SU-DHL-6 (cell line): ENCODE measurements at regions not wholly inside any gene's neighbourhood (a gene's known extent, or its start where the extent isn't known, plus 50 kb on each side); places are given as distances from the start of the nearest gene placed in this dataset.

Experiments
- H2AFZ ChIP-seq: fragments of 200-600 bp; sonication (generic); 2 replicates; pipeline ENCODE4 v1.6.1; 2014; ENCODE audit warnings: low read depth, mild to moderate bottlenecking, moderate library complexity, mixed read lengths, antibody characterized with exemption, low read length; ENCODE audit not compliant: severe bottlenecking
- H3F3A ChIP-seq: fragments of 200-600 bp; shearing (Covaris generic); 2 replicates; pipeline ENCODE4 v1.6.0; 2016; ENCODE audit warnings: antibody characterized with exemption, mild to moderate bottlenecking; ENCODE audit not compliant: insufficient read depth
- H3K27ac ChIP-seq: fragments of 200-600 bp; sonication (generic); 2 replicates; pipeline ENCODE4 v1.5.1; 2016; ENCODE audit warnings: low read depth, mild to moderate bottlenecking, low read length, moderate library complexity, mixed read lengths
- H3K27me3 ChIP-seq: fragments of 200-600 bp; sonication (generic), shearing (Covaris generic); 2 replicates; pipeline ENCODE4 v1.6.0; 2014; ENCODE audit warnings: mild to moderate bottlenecking, low read length
- H3K36me3 ChIP-seq: fragments of 200-600 bp; sonication (generic); 2 replicates; pipeline ENCODE4 v1.6.1; 2014; ENCODE audit warnings: mild to moderate bottlenecking, low read length, mixed read lengths
- H3K4me2 ChIP-seq: fragments of 300-600, 200-600 bp; shearing (Covaris generic), sonication (generic); 2 replicates; pipeline ENCODE4 v1.6.0; 2014; ENCODE audit warnings: low read length, low read depth, mild to moderate bottlenecking; ENCODE audit not compliant: poor library complexity, severe bottlenecking
- H3K4me3 ChIP-seq: fragments of 200-600 bp; sonication (generic); 2 replicates; pipeline ENCODE4 v1.5.1; 2014; ENCODE audit warnings: antibody characterized with exemption, low read length, mild to moderate bottlenecking, mixed read lengths; ENCODE audit not compliant: insufficient read depth, poor library complexity, severe bottlenecking
- H3K79me2 ChIP-seq: fragments of 200-600 bp; sonication (generic); 2 replicates; pipeline ENCODE4 v1.6.1; 2014; ENCODE audit warnings: mild to moderate bottlenecking, low read length, moderate library complexity; ENCODE audit not compliant: insufficient read depth
- H3K9ac ChIP-seq: fragments of 200-600 bp; sonication (generic); 2 replicates; pipeline ENCODE4 v1.7.0; 2014; ENCODE audit warnings: mild to moderate bottlenecking, low read length
- H3K9me2 ChIP-seq: fragments of 200-600 bp; sonication (generic); replicated peaks from 2 replicates; pipeline ENCODE4 v1.6.1; 2014; ENCODE audit warnings: low read length; ENCODE audit not compliant: insufficient read depth
- H3K9me3 ChIP-seq: fragments of 200-600 bp; sonication (generic); 2 replicates; pipeline ENCODE4 v1.6.1; 2014; ENCODE audit warnings: low read length, mixed read lengths; ENCODE audit not compliant: insufficient read depth
- H4K20me1 ChIP-seq: fragments of 200-600 bp; sonication (generic); 2 replicates; pipeline ENCODE4 v1.6.1; 2014; ENCODE audit warnings: low read depth, mild to moderate bottlenecking, antibody characterized with exemption, low read length, moderate library complexity, mixed read lengths
- CTCF ChIP-seq: fragments of 200-600 bp; sonication (generic); IDR thresholded peaks from one replicate; pipeline ENCODE4 v1.5.1; 2017; ENCODE audit warnings: antibody characterized with exemption, mild to moderate bottlenecking, low read length, moderate library complexity; ENCODE audit not compliant: insufficient read depth, poor library complexity, severe bottlenecking
- EZH2phosphoT487 ChIP-seq: fragments of 200-600 bp; sonication (generic), shearing (Covaris generic); conservative IDR thresholded peaks from 2 replicates; pipeline ENCODE4 v1.6.1; 2018; ENCODE audit warnings: mild to moderate bottlenecking, antibody characterized with exemption, low read length, moderate library complexity, mixed read lengths

- no peaks in the 10 kb centered on the region for H3K9me3 ChIP-seq
- no peak overlapping the region for H3K9ac ChIP-seq
- no peaks in the 10 kb centered on the region for H3K27me3 ChIP-seq
- no peaks in the 10 kb centered on the region for H3K9me2 ChIP-seq
- H3K4me3 ChIP-seq = no peak overlapping the region
- no peaks in the 10 kb centered on the region for H4K20me1 ChIP-seq
- H3K36me3 ChIP-seq = no peaks in the 10 kb centered on the region
- H2AFZ ChIP-seq = no peak overlapping the region
- H3K27ac ChIP-seq = no peak overlapping the region
- H3K79me2 ChIP-seq = no peaks in the 10 kb centered on the region
- no peak overlapping the region for H3K4me2 ChIP-seq
- TF ChIP-seq EZH2phosphoT487 (no peak), CTCF (no peak)
- no peaks in the 10 kb centered on the region for H3F3A ChIP-seq
These were observed 66.8 kb downstream of the CPN2 start for GRCh38 chr3:194284351-194284750.

- no peak overlapping the region for H3K4me3 ChIP-seq
- H3K79me2 ChIP-seq = no peaks in the 10 kb centered on the region
- no peak overlapping the region for H3K27ac ChIP-seq
- H3K4me2 ChIP-seq = no peak overlapping the region
- no peaks in the 10 kb centered on the region for H3K9me3 ChIP-seq
- H3K9ac ChIP-seq = no peak overlapping the region
- H2AFZ ChIP-seq = no peak overlapping the region
- no peaks in the 10 kb centered on the region for H3K36me3 ChIP-seq
- no peaks in the 10 kb centered on the region for H3K9me2 ChIP-seq
- H3K27me3 ChIP-seq = no peaks in the 10 kb centered on the region
- H4K20me1 ChIP-seq = no peaks in the 10 kb centered on the region
- TF ChIP-seq CTCF (no peak), EZH2phosphoT487 (no peak)
- no peaks in the 10 kb centered on the region for H3F3A ChIP-seq
These were observed 65.9 kb downstream of the CPN2 start for GRCh38 chr3:194285024-194285849.

GRCh38 chr3:194285850-194286197, 65.3 kb downstream of the CPN2 start:
- no peaks in the 10 kb centered on the region for H3K9me3 ChIP-seq
- no peak overlapping the region for H3K4me3 ChIP-seq
- H3K4me2 ChIP-seq = no peak overlapping the region
- no peaks in the 10 kb centered on the region for H4K20me1 ChIP-seq
- H3K27ac ChIP-seq = no peak overlapping the region
- H3K9ac ChIP-seq = no peak overlapping the region
- no peaks in the 10 kb centered on the region for H3K27me3 ChIP-seq
- H3K79me2 ChIP-seq = no peaks in the 10 kb centered on the region
- H3F3A ChIP-seq = no peaks in the 10 kb centered on the region
- H2AFZ ChIP-seq = no peak overlapping the region
- no peaks in the 10 kb centered on the region for H3K9me2 ChIP-seq
- no peaks in the 10 kb centered on the region for H3K36me3 ChIP-seq
- TF ChIP-seq EZH2phosphoT487 = no peak
- TF ChIP-seq CTCF = no peak
